H1 (cell line): ENCODE measurements at regions not wholly inside any gene's neighbourhood (a gene's known extent, or its start where the extent isn't known, plus 50 kb on each side); places are given as distances from the start of the nearest gene placed in this dataset.

ENCODE experiments used
- BCL11A ChIP-seq, 2 experiments: IDR thresholded peaks; one replicate each; pipeline ENCODE4 v1.6.1; 2011; ENCODE audit warnings: low read depth in 2 of 2, low read length in 2 of 2, mild to moderate bottlenecking in 2 of 2
- HDAC6 ChIP-seq: IDR thresholded peaks from one replicate; pipeline ENCODE4 v1.7.1; 2012; ENCODE audit warnings: low read depth, mild to moderate bottlenecking, inconsistent platforms, low read length, moderate library complexity
- RNF2 ChIP-seq: fragments of 200-900, 300-1000 bp; sonication (generic); IDR thresholded peaks from 2 replicates; pipeline ENCODE4 v1.7.1; 2016; ENCODE audit warnings: borderline replicate concordance, low read depth, mild to moderate bottlenecking, antibody characterized with exemption, low read length; ENCODE audit not compliant: poor library complexity, severe bottlenecking; ENCODE audit errors: missing control alignments
- RXRA ChIP-seq: IDR thresholded peaks from 2 replicates; pipeline ENCODE4 v1.6.1; 2011; ENCODE audit warnings: low read depth, mild to moderate bottlenecking, low read length, moderate library complexity; ENCODE audit not compliant: insufficient read depth

DNA sequence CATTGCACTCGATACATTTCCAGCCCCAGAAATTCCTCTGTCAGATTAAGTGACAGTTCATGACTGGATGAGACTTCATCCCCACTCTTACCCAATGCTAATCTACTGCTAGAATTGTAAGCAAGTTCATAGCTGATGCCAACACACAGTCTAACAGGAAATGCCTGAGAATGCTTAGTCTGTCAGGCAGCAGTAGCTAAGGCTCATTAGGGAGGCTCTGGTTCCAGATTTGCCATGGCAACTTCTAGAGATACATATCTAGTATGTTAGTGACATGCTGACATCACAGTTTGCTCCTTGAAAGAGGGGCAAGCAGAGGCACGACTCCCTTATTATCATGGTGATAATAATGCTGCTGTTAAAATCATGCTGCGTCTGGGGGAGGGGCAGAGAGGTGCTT lies 198.4 kb downstream of the RBM43 start (continued):
- TF ChIP-seq RXRA = no peak
- no peak for TF ChIP-seq RNF2
- TF ChIP-seq HDAC6 = no peak
- no peak for TF ChIP-seq BCL11A (IDR thresholded peaks at IDR 0.05; ENCODE audit: low read depth in 2 of 2, low read length in 2 of 2)
